ENCODE measurements at regions not wholly inside any gene's neighbourhood (a gene's known extent, or its start where the extent isn't known, plus 50 kb on each side); places are given as distances from the start of the nearest gene placed in this dataset.

DNA sequence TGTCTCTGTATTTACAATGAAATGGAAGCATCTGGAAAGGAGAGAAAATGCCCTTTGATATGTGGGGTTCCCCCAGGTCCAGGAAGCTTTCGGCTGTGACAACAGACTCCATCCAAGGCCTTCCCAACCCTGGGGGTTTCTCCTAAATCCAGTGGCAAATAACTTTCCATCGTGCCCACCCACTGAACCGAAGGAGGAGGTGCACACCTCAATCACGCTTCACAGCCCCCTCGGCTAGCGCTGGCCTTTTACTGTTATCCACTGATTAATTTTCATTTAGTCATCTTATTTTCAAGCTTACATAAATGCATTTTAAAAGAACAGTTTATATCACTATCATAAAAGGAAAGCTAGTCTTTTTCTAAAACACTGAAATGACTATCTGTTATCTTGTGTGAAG, 286.8 kb upstream of the ZMIZ1 start:
- TF ChIP-seq EP300 (IDR thresholded peaks at IDR 0.05) (no peak), POLR2AphosphoS5 (IDR thresholded peaks at IDR 0.05) (no peak)
- TF ChIP-seq, protein P1, sequence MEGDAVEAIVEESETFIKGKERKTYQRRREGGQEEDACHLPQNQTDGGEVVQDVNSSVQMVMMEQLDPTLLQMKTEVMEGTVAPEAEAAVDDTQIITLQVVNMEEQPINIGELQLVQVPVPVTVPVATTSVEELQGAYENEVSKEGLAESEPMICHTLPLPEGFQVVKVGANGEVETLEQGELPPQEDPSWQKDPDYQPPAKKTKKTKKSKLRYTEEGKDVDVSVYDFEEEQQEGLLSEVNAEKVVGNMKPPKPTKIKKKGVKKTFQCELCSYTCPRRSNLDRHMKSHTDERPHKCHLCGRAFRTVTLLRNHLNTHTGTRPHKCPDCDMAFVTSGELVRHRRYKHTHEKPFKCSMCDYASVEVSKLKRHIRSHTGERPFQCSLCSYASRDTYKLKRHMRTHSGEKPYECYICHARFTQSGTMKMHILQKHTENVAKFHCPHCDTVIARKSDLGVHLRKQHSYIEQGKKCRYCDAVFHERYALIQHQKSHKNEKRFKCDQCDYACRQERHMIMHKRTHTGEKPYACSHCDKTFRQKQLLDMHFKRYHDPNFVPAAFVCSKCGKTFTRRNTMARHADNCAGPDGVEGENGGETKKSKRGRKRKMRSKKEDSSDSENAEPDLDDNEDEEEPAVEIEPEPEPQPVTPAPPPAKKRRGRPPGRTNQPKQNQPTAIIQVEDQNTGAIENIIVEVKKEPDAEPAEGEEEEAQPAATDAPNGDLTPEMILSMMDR (IDR thresholded peaks at IDR 0.05) = no peak
